NB4 (cell line): ENCODE measurements at regions not wholly inside any gene's neighbourhood (a gene's known extent, or its start where the extent isn't known, plus 50 kb on each side); places are given as distances from the start of the nearest gene placed in this dataset.

Experiments used
- CTCF ChIP-seq: IDR thresholded peaks from one replicate; pipeline ENCODE4 v1.5.1; 2012; ENCODE audit warnings: low read depth, low read length
- MAX ChIP-seq: IDR thresholded peaks from 2 replicates; pipeline ENCODE4 v1.6.1; 2011; ENCODE audit warnings: low read depth, low read length
- MYC ChIP-seq: IDR thresholded peaks from 2 replicates; pipeline ENCODE4 v1.6.1; 2011; ENCODE audit warnings: low read depth, low read length
- POLR2A ChIP-seq: IDR thresholded peaks from 2 replicates; pipeline ENCODE4 v1.6.1; 2011; ENCODE audit warnings: mild to moderate bottlenecking; ENCODE audit not compliant: insufficient read length; ENCODE audit errors: extremely low read depth

GRCh38 chr5:3019045-3019444 lies 267.6 kb upstream of the IRX2 start:
- TF ChIP-seq CTCF (no peak), POLR2A (no peak), MYC (no peak), MAX (no peak)
